HL-60 (cell line): ENCODE measurements at regions not wholly inside any gene's neighbourhood (a gene's known extent, or its start where the extent isn't known, plus 50 kb on each side); places are given as distances from the start of the nearest gene placed in this dataset.

ENCODE experiments used
- DNase-seq, 2 experiments: peaks; one replicate each; pipeline ENCODE4 v3.0.0-alpha.2; 2010 to 2020; ENCODE audit warnings: low read depth in 1 of 2, low spot score in 1 of 2
- H3K27ac ChIP-seq: fragments of 250-450 bp; sonication (Bioruptor Pico); replicated peaks from 2 replicates; pipeline ENCODE4 v1.5.1; 2020; ENCODE audit warnings: mild to moderate bottlenecking, moderate library complexity
- H3K27me3 ChIP-seq: fragments of 250-450 bp; sonication (Bioruptor Pico); 2 replicates; pipeline ENCODE4 v1.5.1; 2021; ENCODE audit warnings: mild to moderate bottlenecking, moderate library complexity; ENCODE audit not compliant: insufficient read depth, poor library complexity, severe bottlenecking
- H3K4me3 ChIP-seq: replicated peaks from 2 replicates; pipeline ENCODE4 v1.5.1; 2011; ENCODE audit warnings: mild to moderate bottlenecking, control low read depth, low read length; ENCODE audit not compliant: insufficient read depth
- GABPA ChIP-seq: IDR thresholded peaks from 2 replicates; pipeline ENCODE4 v1.6.1; 2012; ENCODE audit warnings: low read depth
- POLR2AphosphoS5 ChIP-seq: IDR thresholded peaks from 2 replicates; pipeline ENCODE4 v1.6.1; 2012; ENCODE audit warnings: low read depth
- REST ChIP-seq: IDR thresholded peaks from 2 replicates; pipeline ENCODE4 v1.6.1; 2012; ENCODE audit warnings: low read depth; ENCODE audit not compliant: insufficient replicate concordance
- SPI1 ChIP-seq: IDR thresholded peaks from 2 replicates; pipeline ENCODE4 v1.6.1; 2012; ENCODE audit warnings: low read depth, mild to moderate bottlenecking, borderline replicate concordance
- TF ChIP-seq, protein P1 (sequence below): IDR thresholded peaks from one replicate; pipeline ENCODE4 v1.5.1; 2011; ENCODE audit warnings: low read length, control low read depth, inconsistent platforms; ENCODE audit not compliant: insufficient read depth

DNA sequence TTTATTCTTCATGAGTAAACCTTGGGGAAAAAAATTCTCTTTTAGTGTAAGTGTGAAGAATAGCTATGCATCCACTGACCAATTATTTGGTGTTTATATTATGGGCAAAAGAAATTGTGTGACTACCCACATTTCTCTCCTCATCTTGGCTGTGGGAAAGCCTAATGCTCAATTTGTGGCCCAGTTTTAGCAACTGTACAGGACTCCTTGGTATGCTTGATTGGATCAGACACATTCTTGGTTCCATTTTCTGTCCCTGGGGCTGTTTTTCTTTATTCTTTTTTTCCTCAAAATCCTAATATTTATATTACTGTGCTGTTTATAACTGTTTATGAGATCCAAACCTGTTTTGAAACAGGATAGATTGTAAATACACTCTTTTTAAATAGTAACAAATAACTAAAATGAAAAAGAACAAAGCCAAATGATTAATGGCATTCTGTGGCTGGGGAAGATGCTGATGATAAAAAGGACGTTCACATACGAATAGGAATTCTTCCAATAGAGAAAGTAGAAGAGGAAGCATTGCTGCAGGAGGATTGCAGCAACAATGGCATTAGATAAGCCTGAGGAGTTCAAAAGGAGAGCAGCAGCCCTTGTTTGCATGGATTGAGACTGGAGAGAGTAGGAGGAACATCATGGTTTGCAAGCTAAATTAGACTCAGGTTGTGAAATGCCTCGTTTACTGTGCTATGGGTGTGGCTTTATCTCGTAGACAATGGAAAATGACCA is 580.5 kb downstream of the INHBA start:
- no peak for DNase-seq
- Histone ChIP-seq H3K27me3 (no peaks in the 10 kb centered on the region), H3K4me3 (no peak overlapping the region), H3K27ac (no peak overlapping the region)
- TF ChIP-seq SPI1, result no peak
- TF ChIP-seq GABPA, result no peak
- TF ChIP-seq POLR2AphosphoS5, result no peak
- TF ChIP-seq, protein P1, sequence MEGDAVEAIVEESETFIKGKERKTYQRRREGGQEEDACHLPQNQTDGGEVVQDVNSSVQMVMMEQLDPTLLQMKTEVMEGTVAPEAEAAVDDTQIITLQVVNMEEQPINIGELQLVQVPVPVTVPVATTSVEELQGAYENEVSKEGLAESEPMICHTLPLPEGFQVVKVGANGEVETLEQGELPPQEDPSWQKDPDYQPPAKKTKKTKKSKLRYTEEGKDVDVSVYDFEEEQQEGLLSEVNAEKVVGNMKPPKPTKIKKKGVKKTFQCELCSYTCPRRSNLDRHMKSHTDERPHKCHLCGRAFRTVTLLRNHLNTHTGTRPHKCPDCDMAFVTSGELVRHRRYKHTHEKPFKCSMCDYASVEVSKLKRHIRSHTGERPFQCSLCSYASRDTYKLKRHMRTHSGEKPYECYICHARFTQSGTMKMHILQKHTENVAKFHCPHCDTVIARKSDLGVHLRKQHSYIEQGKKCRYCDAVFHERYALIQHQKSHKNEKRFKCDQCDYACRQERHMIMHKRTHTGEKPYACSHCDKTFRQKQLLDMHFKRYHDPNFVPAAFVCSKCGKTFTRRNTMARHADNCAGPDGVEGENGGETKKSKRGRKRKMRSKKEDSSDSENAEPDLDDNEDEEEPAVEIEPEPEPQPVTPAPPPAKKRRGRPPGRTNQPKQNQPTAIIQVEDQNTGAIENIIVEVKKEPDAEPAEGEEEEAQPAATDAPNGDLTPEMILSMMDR, result no peak

GRCh38 chr7:41121228-41121627 is 581.7 kb downstream of the INHBA start:
- H3K27me3 ChIP-seq, result no peaks in the 10 kb centered on the region
- no peak overlapping the region for H3K4me3 ChIP-seq
- DNase-seq, result no peak
- H3K27ac ChIP-seq, result no peak overlapping the region
- TF ChIP-seq REST (no peak), GABPA (no peak), POLR2AphosphoS5 (no peak), SPI1 (no peak)
- TF ChIP-seq, protein P1, result no peak

DNA sequence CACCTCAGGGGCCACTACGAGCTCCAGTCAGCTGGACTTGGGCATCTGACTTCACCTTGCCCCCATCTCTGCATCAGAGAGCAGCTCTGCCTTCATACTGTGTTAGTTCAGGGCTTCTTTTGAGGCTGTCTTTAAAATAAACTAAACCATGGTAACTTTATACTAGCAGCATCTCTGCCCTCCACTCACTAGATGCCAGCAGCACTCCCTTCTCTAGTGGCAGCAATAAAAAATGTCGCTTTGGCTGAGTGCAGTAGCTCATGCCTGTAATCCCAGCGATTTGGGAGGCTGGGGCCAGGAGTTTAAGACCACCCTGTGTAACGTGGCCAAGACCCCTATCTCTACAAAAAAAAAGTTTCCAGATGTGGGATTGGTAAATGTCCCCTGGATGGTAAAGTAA is 584.4 kb downstream of the INHBA start:
- no peaks in the 10 kb centered on the region for H3K27me3 ChIP-seq
- H3K4me3 ChIP-seq, result no peak overlapping the region
- TF ChIP-seq POLR2AphosphoS5 (no peak), SPI1 (no peak), GABPA (no peak), REST (no peak)
- TF ChIP-seq, protein P1, result no peak
- H3K27ac ChIP-seq, result no peak overlapping the region
- DNase-seq, result no peak

DNA sequence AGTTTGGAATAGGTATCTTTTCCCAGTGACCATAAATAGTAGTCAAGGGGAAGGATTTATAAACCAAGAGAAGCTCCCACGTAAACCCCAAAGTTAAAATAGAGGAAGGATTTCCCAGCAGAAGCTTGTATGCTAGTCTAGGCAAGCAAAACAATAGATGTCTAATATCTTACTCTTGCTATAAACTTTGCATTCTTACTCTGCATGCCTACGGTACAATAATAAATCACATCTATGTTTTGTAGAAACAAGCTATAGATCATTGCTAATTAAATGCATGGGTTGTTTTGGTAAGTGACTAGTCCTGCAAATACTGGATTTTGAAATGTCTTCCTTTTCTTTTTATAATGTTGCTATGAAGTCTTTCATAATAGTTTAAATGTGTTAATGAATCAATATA is 585.5 kb downstream of the INHBA start:
- Histone ChIP-seq H3K27me3 (no peaks in the 10 kb centered on the region), H3K27ac (no peak overlapping the region), H3K4me3 (no peak overlapping the region)
- DNase-seq, result no peak
- no peak for TF ChIP-seq GABPA
- no peak for TF ChIP-seq POLR2AphosphoS5
